Keratinocyte (primary cell): ENCODE measurements at regions not wholly inside any gene's neighbourhood (a gene's known extent, or its start where the extent isn't known, plus 50 kb on each side); places are given as distances from the start of the nearest gene placed in this dataset.

Experiments
- DNase-seq: peaks from one replicate; pipeline ENCODE4 v3.0.0-alpha.2; 2011; ENCODE audit warnings: low read depth, missing footprints, low spot score
- FAIRE-seq: peaks from 2 replicates; lab custom pipeline; 2011; peaks lifted over from hg19 to GRCh38; lab: Jason Lieb, UNC
- H2AFZ ChIP-seq: 2 replicates; pipeline ENCODE4 v1.6.0; 2012; ENCODE audit warnings: low read length, control low read depth, inconsistent platforms; ENCODE audit not compliant: control insufficient read depth
- H3K27ac ChIP-seq: 2 replicates; pipeline ENCODE4 v1.5.1; 2011; ENCODE audit warnings: low read length; ENCODE audit not compliant: control insufficient read depth, insufficient read depth
- H3K27me3 ChIP-seq: 3 replicates; pipeline ENCODE4 v1.6.0; 2011; ENCODE audit warnings: low read length; ENCODE audit not compliant: control insufficient read depth, insufficient read depth; ENCODE audit errors: extremely low read depth
- H3K36me3 ChIP-seq, 2 experiments: 2 replicates in 1 of 2; 3 replicates in 1 of 2; pipeline ENCODE4 v1.5.1; 2011; ENCODE audit warnings: low read length in 2 of 2, mild to moderate bottlenecking in 1 of 2; ENCODE audit not compliant: control insufficient read depth in 2 of 2, insufficient read depth in 2 of 2; ENCODE audit errors: extremely low read depth in 1 of 2
- H3K4me1 ChIP-seq: 3 replicates; pipeline ENCODE4 v1.5.1; 2011; ENCODE audit warnings: low read length; ENCODE audit not compliant: control insufficient read depth, insufficient read depth; ENCODE audit errors: extremely low read depth
- H3K4me2 ChIP-seq: 3 replicates; pipeline ENCODE4 v1.6.0; 2011; ENCODE audit warnings: low read depth, low read length; ENCODE audit not compliant: control insufficient read depth, insufficient read depth; ENCODE audit errors: extremely low read depth
- H3K4me3 ChIP-seq, 3 experiments: fragments of 200-600 bp in 1 of 3; sonication (generic) in 1 of 3; 2 replicates in 2 of 3; 3 replicates in 1 of 3; pipeline ENCODE4 v1.5.1; 2011 to 2016; ENCODE audit warnings: low read length in 3 of 3, mild to moderate bottlenecking in 3 of 3, control low read depth in 2 of 3, inconsistent platforms in 1 of 3, low read depth in 1 of 3, mixed read lengths in 1 of 3, mixed run types in 1 of 3, moderate library complexity in 1 of 3; ENCODE audit not compliant: control insufficient read depth in 2 of 3, insufficient read depth in 2 of 3; ENCODE audit errors: extremely low read depth in 1 of 3
- H3K79me2 ChIP-seq: 2 replicates; pipeline ENCODE4 v1.6.0; 2012; ENCODE audit warnings: low read length; ENCODE audit not compliant: control insufficient read depth, insufficient read depth
- H3K9ac ChIP-seq: 3 replicates; pipeline ENCODE4 v1.6.0; 2011; ENCODE audit warnings: low read length; ENCODE audit not compliant: control insufficient read depth, insufficient read depth; ENCODE audit errors: extremely low read depth
- H3K9me1 ChIP-seq: 3 replicates; pipeline ENCODE4 v1.6.0; 2011; ENCODE audit warnings: low read length; ENCODE audit not compliant: control insufficient read depth, insufficient read depth; ENCODE audit errors: extremely low read depth
- H3K9me3 ChIP-seq: 2 replicates; pipeline ENCODE4 v1.5.1; 2012; ENCODE audit warnings: low read depth, low read length; ENCODE audit not compliant: control insufficient read depth
- H4K20me1 ChIP-seq: 3 replicates; pipeline ENCODE4 v1.6.0; 2011; ENCODE audit warnings: low read length; ENCODE audit not compliant: control insufficient read depth, insufficient read depth; ENCODE audit errors: extremely low read depth
- CTCF ChIP-seq, 3 experiments: IDR thresholded peaks in 1 of 3; conservative IDR thresholded peaks in 1 of 3; optimal IDR thresholded peaks in 1 of 3; 2 replicates in 2 of 3; 3 replicates in 1 of 3; pipeline versions ENCODE3 to v1.5.1; 2011; ENCODE audit warnings: low read length in 3 of 3, mild to moderate bottlenecking in 3 of 3, moderate library complexity in 2 of 3, control low read depth in 1 of 3, inconsistent platforms in 1 of 3; ENCODE audit not compliant: insufficient read depth in 2 of 3; ENCODE audit errors: extremely low read depth in 1 of 3
- EZH2 ChIP-seq: IDR thresholded peaks from one replicate; pipeline ENCODE4 v1.6.1; 2012; ENCODE audit warnings: inconsistent platforms, mild to moderate bottlenecking, low read length, moderate library complexity
- dilution Hi-C: fragments of 300-500 bp; cut with MboI; formaldehyde crosslinking; loops from one replicate; pipeline ENCODE4 v1.7.0; 2020; ENCODE audit warnings: low sequenced_read_pairs; ENCODE audit not compliant: extremely low pct_ligation_motif_present

GRCh38 chr3:188077160-188077799, 76.7 kb upstream of the LPP start:
- Histone ChIP-seq H3K4me2 (no peak overlapping the region), H3K4me1 (no peaks in the 10 kb centered on the region), H2AFZ (no peak overlapping the region), H3K79me2 (no peaks in the 10 kb centered on the region), H4K20me1 (no peaks in the 10 kb centered on the region), H3K36me3 (no peaks in the 10 kb centered on the region), H3K9ac (no peak overlapping the region), H3K4me3 (no peak overlapping the region), H3K9me3 (no peaks in the 10 kb centered on the region), H3K27me3 (no peaks in the 10 kb centered on the region), H3K9me1 (no peaks in the 10 kb centered on the region), H3K27ac (no peak overlapping the region)
- dilution Hi-C loops: no loop called here
- DNase-seq (no peak), FAIRE-seq (no peak)
- TF ChIP-seq CTCF (optimal IDR thresholded peaks at IDR 0.05 in 1 of 3, IDR thresholded peaks at IDR 0.05 in 1 of 3, conservative IDR thresholded peaks at IDR 0.05 in 1 of 3; ENCODE audit: extremely low read depth in 1 of 3, insufficient read depth in 2 of 3, low read length in 3 of 3) (no peak), EZH2 (no peak)

GRCh38 chr3:188080091-188080490, 73.9 kb upstream of the LPP start:
- no peak for TF ChIP-seq CTCF (optimal IDR thresholded peaks at IDR 0.05 in 1 of 3, IDR thresholded peaks at IDR 0.05 in 1 of 3, conservative IDR thresholded peaks at IDR 0.05 in 1 of 3; ENCODE audit: extremely low read depth in 1 of 3, insufficient read depth in 2 of 3, low read length in 3 of 3)
- no peak for TF ChIP-seq EZH2

More at GRCh38 chr3:188080091-188080490, 73.9 kb upstream of the LPP start:
- Histone ChIP-seq H3K9ac (no peak overlapping the region), H3K27me3 (no peaks in the 10 kb centered on the region), H4K20me1 (no peaks in the 10 kb centered on the region), H3K4me3 (no peak overlapping the region), H2AFZ (no peak overlapping the region), H3K27ac (no peak overlapping the region), H3K4me1 (no peaks in the 10 kb centered on the region), H3K36me3 (no peaks in the 10 kb centered on the region), H3K9me3 (no peaks in the 10 kb centered on the region), H3K9me1 (no peaks in the 10 kb centered on the region), H3K79me2 (no peaks in the 10 kb centered on the region), H3K4me2 (no peak overlapping the region)
- dilution Hi-C loops: no loop called here
- DNase-seq (no peak), FAIRE-seq (no peak)
